ENCODE measurements at regions not wholly inside any gene's neighbourhood (a gene's known extent, or its start where the extent isn't known, plus 50 kb on each side); places are given as distances from the start of the nearest gene placed in this dataset.

DNA sequence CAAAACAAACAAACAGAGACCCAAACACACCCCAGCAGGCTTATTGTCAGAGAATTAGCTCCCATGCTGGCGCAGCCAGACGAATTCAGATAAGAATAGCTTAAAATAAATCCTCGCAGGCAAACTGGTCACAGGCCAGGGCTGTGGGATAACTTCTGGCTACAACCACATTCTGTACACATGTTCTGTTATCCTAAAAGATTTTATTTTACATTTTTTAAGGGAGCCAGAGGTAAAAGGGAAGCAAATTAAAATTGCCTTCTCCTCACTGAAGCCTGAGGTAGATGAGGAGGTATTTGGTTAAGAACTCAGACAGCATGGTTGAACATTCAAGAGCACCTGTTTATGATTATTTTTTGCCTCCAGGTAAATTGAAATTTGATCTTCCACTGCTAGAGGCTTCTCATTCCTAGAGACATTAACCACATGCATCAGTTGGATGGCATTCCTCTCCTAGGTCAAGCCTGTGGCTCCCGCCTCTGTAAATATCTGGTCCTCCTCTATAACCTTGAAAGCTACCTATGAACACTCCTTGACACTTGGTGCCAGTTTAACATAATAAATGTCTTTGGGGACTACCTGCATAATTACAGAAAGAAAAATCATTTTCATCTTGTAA is 190.3 kb downstream of the SATB1 start:
- TF ChIP-seq, protein P1, sequence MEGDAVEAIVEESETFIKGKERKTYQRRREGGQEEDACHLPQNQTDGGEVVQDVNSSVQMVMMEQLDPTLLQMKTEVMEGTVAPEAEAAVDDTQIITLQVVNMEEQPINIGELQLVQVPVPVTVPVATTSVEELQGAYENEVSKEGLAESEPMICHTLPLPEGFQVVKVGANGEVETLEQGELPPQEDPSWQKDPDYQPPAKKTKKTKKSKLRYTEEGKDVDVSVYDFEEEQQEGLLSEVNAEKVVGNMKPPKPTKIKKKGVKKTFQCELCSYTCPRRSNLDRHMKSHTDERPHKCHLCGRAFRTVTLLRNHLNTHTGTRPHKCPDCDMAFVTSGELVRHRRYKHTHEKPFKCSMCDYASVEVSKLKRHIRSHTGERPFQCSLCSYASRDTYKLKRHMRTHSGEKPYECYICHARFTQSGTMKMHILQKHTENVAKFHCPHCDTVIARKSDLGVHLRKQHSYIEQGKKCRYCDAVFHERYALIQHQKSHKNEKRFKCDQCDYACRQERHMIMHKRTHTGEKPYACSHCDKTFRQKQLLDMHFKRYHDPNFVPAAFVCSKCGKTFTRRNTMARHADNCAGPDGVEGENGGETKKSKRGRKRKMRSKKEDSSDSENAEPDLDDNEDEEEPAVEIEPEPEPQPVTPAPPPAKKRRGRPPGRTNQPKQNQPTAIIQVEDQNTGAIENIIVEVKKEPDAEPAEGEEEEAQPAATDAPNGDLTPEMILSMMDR (conservative IDR thresholded peaks at IDR 0.05; ENCODE audit: low read length) = no peak
- TF ChIP-seq EZH2phosphoT487 (IDR thresholded peaks at IDR 0.05; ENCODE audit: borderline replicate concordance, low read depth, low read length) = no peak
